Fibroblast of skin of back (primary cell): ENCODE measurements at regions not wholly inside any gene's neighbourhood (a gene's known extent, or its start where the extent isn't known, plus 50 kb on each side); places are given as distances from the start of the nearest gene placed in this dataset.

Experiments used
- DNase-seq: peaks from one replicate; pipeline ENCODE4 v3.0.0-alpha.2; 2013

DNA sequence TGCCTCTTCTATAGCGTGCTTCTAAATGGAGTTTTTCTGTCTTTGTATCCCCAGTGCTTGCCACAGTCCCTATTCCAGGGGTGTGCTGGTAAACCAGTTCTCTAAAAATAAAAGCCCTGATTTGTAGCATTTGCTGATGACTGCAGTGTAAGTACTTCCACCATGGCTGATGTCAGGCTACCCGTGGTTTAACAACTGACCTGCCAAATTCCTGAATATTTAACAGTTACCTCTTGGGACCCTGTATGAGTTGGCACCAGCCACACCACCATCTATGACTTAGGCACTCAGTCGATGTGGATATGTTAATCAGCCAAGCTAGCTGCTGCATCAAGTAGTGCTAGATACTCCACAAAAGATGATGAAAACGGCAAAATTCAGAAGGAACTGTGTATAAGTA is 94.0 kb upstream of the MTNR1B start:
- peak; percentile 19 for DNase-seq

DNA sequence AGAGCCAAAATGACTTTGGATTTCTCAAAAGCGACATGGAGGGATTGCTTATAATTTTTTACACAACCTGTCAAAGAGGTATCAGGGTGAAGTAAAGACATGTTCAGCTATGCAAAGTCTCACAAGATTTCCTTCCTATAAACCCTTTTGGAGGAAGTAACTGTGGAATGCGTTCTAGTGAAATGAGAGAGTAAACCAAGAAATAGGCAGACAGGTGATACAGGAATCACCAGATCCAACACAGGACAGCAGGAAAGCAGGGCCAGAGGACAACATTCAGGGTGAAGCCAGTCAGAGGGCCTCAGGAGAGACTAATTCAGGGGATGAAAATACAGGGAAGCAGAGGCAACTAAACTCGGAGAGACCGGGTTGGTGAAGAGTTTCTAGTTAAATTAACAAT is 90.4 kb upstream of the MTNR1B start:
- DNase-seq, result no peak

GRCh38 chr11:92880381-92880780 is 89.1 kb upstream of the MTNR1B start:
- DNase-seq, result peak; percentile 80

DNA sequence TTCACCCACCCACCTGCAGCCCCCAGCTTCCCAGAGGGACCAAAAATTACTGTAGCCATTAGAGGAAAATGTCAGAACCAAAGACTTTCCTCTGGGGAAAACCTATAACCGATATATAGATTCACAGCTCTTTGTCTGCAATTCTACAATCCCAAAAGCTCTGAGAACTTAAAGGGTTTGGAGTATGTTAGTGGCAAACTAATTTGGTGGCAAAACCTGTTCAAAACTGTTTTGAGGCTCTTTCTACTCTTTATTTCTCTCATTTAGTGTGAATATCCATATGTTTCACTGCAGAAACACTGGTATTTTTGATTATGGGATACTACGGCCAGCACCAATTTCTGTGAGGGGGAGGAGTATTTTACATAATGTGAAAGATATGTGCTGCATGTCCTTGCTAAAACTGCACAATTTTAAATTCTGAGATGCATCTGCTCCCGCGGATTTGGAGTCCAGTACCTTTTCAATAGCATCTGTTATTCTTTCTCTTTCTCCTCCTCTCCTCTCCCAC is 87.5 kb upstream of the MTNR1B start:
- DNase-seq, result no peak

DNA sequence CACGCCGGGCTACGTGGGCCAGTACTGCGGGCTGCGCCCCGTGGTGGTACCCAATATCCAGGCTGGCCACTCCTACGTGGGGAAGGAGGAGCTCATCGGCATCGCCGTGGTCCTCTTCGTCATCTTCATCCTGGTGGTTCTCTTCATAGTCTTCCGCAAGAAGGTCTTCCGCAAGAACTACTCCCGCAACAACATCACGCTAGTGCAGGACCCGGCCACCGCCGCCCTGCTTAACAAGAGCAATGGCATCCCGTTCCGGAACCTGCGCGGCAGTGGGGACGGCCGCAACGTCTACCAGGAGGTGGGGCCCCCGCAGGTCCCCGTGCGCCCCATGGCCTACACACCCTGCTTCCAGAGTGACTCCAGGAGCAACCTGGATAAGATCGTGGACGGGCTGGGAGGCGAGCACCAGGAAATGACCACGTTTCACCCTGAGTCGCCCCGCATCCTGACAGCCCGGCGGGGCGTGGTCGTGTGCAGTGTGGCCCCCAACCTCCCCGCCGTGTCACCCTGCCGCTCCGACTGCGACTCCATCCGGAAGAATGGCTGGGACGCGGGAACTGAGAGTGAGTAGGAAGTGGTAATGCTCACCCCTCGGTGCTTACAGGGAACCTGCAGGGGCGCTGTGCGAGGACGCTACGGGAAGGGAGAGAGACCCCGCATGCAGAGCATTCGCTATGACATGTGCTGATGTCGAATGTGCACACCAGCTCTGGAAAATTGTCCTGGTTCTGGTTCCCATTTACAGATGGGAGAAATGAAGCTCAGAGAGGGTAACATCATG is 86.4 kb upstream of the MTNR1B start:
- no peak for DNase-seq

DNA sequence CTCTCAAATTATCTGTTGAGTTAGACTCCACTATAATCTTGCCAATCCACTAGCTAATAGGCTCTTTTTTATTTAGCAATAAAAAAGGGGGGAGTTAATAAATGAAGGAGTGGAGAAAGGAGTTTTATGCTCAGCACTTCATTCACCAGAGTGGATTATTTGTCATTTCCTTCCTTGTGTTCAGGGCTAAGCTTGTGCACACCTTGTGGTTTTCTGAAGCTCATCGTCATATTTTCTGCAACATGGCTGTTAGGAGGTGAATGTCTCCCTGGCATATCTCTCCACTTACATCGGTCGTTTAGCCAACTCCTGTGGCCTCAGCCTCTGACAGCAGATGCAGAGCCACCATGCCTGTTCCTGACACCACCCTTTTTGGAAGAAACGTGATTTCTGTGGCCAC is 83.9 kb upstream of the MTNR1B start:
- no peak for DNase-seq

- peak; percentile 67 for DNase-seq
Observed at GRCh38 chr11:92886243-92886905, 83.1 kb upstream of the MTNR1B start.

- no peak for DNase-seq
Observed at GRCh38 chr11:92888696-92889095, 80.8 kb upstream of the MTNR1B start.

GRCh38 chr11:92890846-92891245 is 78.6 kb upstream of the MTNR1B start:
- DNase-seq, result no peak

- peak; percentile 69 for DNase-seq
Observed at GRCh38 chr11:92892802-92893684, 76.4 kb upstream of the MTNR1B start.

- DNase-seq, result peak; percentile 61
Observed at GRCh38 chr11:92894197-92894596, 75.3 kb upstream of the MTNR1B start.

DNA sequence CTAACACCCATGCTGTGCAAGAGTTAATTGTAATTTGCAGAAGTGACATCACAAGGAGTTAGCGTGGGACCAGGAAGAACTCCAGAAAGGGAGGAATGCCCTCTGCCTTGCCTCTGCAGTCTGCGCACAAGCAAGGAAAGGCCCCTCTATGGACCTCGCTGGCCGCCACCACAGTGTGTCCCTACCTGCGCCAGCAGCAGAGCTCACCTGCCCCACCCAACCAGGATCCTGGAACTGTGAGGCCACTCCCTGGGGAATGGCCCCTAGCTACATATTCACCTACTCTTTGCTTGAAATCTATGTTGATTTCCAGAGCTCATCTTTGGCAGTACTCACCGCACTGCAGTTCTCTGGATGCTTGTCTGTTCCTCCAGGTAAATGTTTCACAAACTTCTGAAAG is 72.0 kb upstream of the MTNR1B start:
- no peak for DNase-seq

- no peak for DNase-seq
Observed at GRCh38 chr11:92902417-92902816, 67.0 kb upstream of the MTNR1B start.

GRCh38 chr11:92907671-92908070 is 61.8 kb upstream of the MTNR1B start:
- DNase-seq, result no peak

- no peak for DNase-seq
Observed at GRCh38 chr11:92909214-92909613, 60.2 kb upstream of the MTNR1B start.

- no peak for DNase-seq
Observed at GRCh38 chr11:92911478-92911877, 58.0 kb upstream of the MTNR1B start.

DNA sequence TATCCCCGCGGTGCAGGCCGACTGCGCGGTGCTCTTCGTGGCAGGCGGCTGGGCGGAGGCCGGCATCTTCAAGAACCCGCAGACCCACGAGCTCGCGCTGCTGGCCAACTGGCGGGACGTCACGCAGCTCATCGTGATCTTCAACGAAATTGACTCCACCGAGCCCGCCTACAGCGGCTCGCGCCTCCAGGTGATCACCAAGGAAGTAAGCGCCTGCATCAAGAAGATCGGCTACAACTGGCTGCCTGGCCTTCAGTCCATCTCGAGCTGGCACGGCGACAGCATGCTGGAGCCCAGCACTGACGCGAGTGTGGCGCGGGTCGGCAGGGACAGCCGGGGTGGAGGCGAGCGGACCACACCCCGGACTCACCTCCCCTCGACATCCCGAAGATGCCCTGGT is 53.9 kb upstream of the MTNR1B start:
- no peak for DNase-seq

DNA sequence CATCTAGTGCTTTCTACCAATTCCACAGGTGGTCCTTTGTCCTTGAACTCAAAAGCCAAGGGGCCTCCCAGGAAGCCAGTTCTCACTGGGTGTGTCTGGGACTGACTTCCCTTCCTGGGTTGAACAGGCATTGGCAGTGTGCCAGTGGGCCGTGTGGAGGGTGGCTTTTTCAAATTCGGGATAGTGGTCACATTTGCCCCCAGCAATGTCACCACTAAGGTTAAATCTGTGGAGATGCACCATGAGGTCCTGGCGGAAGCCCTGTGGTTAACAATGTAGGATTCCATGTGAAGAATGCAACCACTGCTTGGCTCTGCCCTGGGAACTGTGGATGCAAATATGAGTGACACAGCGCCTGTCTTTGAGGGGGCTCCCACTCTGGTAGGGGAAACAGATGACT is 53.2 kb upstream of the MTNR1B start:
- DNase-seq, result no peak

DNA sequence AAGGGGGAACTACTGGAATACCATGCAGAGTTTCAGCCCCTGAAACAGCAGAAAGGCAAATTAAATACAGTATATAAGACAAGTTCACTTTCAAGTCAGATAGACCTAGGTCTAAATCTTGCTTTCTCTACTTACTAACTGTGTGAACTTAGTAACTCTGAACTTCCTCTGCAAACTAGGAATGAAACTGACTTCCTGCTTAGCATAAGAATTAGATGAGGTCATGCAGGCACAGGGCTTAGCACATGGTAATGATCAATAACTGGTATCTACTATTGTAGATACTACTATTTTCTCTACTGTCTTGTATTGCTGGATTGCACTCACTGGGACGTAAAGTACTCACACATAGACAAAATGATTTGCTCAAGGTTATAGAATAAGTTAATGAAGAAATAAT is 51.5 kb upstream of the MTNR1B start:
- DNase-seq, result no peak

DNA sequence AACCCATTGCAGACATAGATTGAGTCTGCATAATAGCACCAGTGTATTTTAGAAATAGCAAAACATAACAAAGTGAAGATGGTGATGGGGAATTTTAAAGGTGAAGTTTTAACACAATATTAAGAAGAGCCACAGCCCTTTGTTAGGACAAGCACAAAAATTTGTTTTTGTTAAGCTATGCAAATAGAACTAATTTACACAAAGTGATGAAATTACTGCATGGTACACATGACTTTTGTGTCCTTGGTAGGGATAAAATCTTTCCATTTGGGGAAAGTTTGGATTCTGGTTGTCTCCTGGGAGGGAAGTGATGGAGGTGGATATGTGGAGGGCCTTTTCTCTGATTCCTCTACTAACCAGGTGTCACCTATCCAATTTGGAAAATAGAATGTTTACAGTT is 50.4 kb upstream of the MTNR1B start:
- DNase-seq, result no peak
